Suprapubic skin (tissue), 3 donors: ENCODE measurements at regions not wholly inside any gene's neighbourhood (a gene's known extent, or its start where the extent isn't known, plus 50 kb on each side); places are given as distances from the start of the nearest gene placed in this dataset.

Experiments used
- CTCF ChIP-seq, 2 donors: fragments of 200-600 bp in 1 of 2; fragments of 450-650 bp in 1 of 2; sonication (generic) in 1 of 2; IDR thresholded peaks; one replicate each; pipeline ENCODE4 v1.5.1; 2016 to 2019; ENCODE audit warnings: antibody characterized with exemption in 2 of 2, mild to moderate bottlenecking in 1 of 2, moderate library complexity in 1 of 2
- EP300 ChIP-seq: sonication (generic); formaldehyde crosslinking; IDR thresholded peaks from one replicate; pipeline ENCODE4 v1.6.1; 2017; ENCODE audit warnings: antibody characterized with exemption
- POLR2A ChIP-seq, 2 donors: fragments of 450-650 bp; IDR thresholded peaks; one replicate each; pipeline ENCODE4 v1.6.1; 2017; ENCODE audit warnings: antibody characterized with exemption in 2 of 2, mild to moderate bottlenecking in 2 of 2, moderate library complexity in 2 of 2

GRCh38 chr3:107868449-107868848 is 222.4 kb downstream of the CD47 start:
- no peak for TF ChIP-seq CTCF (IDR thresholded peaks at IDR 0.05)
- TF ChIP-seq POLR2A (IDR thresholded peaks at IDR 0.05), result no peak
- no peak for TF ChIP-seq EP300
